ENCODE measurements at regions not wholly inside any gene's neighbourhood (a gene's known extent, or its start where the extent isn't known, plus 50 kb on each side); places are given as distances from the start of the nearest gene placed in this dataset.
"Not testable (repeated sequence)": the region's sequence is repeated elsewhere in the genome, so short reads cannot be mapped to it uniquely, and the experiment has no call there.

- not testable (repeated sequence) for DNase-seq (ENCODE audit: low read depth); H3K4me3 ChIP-seq (replicated peaks; ENCODE audit: low read depth, low read length)
Measured at GRCh38 chr9:67635067-67635466, 223.7 kb upstream of the ANKRD20A1 start.

GRCh38 chr9:67611900-67612299 is 246.8 kb upstream of the ANKRD20A1 start:
- not testable (repeated sequence) for H3K4me3 ChIP-seq (replicated peaks; ENCODE audit: low read depth, low read length); DNase-seq (ENCODE audit: low read depth)

- not testable (repeated sequence) for H3K4me3 ChIP-seq (replicated peaks; ENCODE audit: low read depth, low read length); DNase-seq (ENCODE audit: low read depth)
Measured at GRCh38 chr9:67609872-67610271, 248.9 kb upstream of the ANKRD20A1 start.

GRCh38 chr9:67609435-67609834 is 249.3 kb upstream of the ANKRD20A1 start:
- DNase-seq (ENCODE audit: low read depth), result not testable (repeated sequence)

GRCh38 chr9:67605113-67605512 is 253.6 kb upstream of the ANKRD20A1 start:
- H3K4me3 ChIP-seq (replicated peaks; ENCODE audit: low read depth, low read length); DNase-seq (ENCODE audit: low read depth): not testable (repeated sequence)

More at GRCh38 chr9:67609435-67609834, 249.3 kb upstream of the ANKRD20A1 start:
- not testable (repeated sequence) for H3K4me3 ChIP-seq (replicated peaks; ENCODE audit: low read depth, low read length)

GRCh38 chr9:67603609-67604008 is 255.1 kb upstream of the ANKRD20A1 start:
- DNase-seq (ENCODE audit: low read depth); H3K4me3 ChIP-seq (replicated peaks; ENCODE audit: low read depth, low read length): not testable (repeated sequence)

GRCh38 chr9:67592424-67592823 is 266.3 kb upstream of the ANKRD20A1 start:
- not testable (repeated sequence) for DNase-seq (ENCODE audit: low read depth)

GRCh38 chr9:67555874-67556273 is 302.9 kb upstream of the ANKRD20A1 start:
- not testable (repeated sequence) for DNase-seq (ENCODE audit: low read depth); H3K4me3 ChIP-seq (replicated peaks; ENCODE audit: low read depth, low read length)

More at GRCh38 chr9:67592424-67592823, 266.3 kb upstream of the ANKRD20A1 start:
- H3K4me3 ChIP-seq (replicated peaks; ENCODE audit: low read depth, low read length), result not testable (repeated sequence)

GRCh38 chr9:67550044-67550443 is 308.7 kb upstream of the ANKRD20A1 start:
- H3K4me3 ChIP-seq (replicated peaks; ENCODE audit: low read depth, low read length); DNase-seq (ENCODE audit: low read depth): not testable (repeated sequence)

GRCh38 chr9:67529834-67530233 is 328.9 kb upstream of the ANKRD20A1 start:
- DNase-seq (ENCODE audit: low read depth), result not testable (repeated sequence)

GRCh38 chr9:67516938-67517337 is 341.8 kb upstream of the ANKRD20A1 start:
- not testable (repeated sequence) for H3K4me3 ChIP-seq (replicated peaks; ENCODE audit: low read depth, low read length); DNase-seq (ENCODE audit: low read depth)

More at GRCh38 chr9:67529834-67530233, 328.9 kb upstream of the ANKRD20A1 start:
- not testable (repeated sequence) for H3K4me3 ChIP-seq (replicated peaks; ENCODE audit: low read depth, low read length)

GRCh38 chr9:67514587-67514986 is 344.1 kb upstream of the ANKRD20A1 start:
- not testable (repeated sequence) for DNase-seq (ENCODE audit: low read depth); H3K4me3 ChIP-seq (replicated peaks; ENCODE audit: low read depth, low read length)

- DNase-seq (ENCODE audit: low read depth); H3K4me3 ChIP-seq (replicated peaks; ENCODE audit: low read depth, low read length): not testable (repeated sequence)
Measured at GRCh38 chr9:67503728-67504369, 354.9 kb upstream of the ANKRD20A1 start.

GRCh38 chr9:67492028-67492427 is 366.7 kb upstream of the ANKRD20A1 start:
- not testable (repeated sequence) for H3K4me3 ChIP-seq (replicated peaks; ENCODE audit: low read depth, low read length); DNase-seq (ENCODE audit: low read depth)

- not testable (repeated sequence) for DNase-seq (ENCODE audit: low read depth)
Measured at GRCh38 chr9:67477465-67477864, 381.3 kb upstream of the ANKRD20A1 start.

GRCh38 chr9:67470739-67471138 is 388.0 kb upstream of the ANKRD20A1 start:
- not testable (repeated sequence) for DNase-seq (ENCODE audit: low read depth); H3K4me3 ChIP-seq (replicated peaks; ENCODE audit: low read depth, low read length)

More at GRCh38 chr9:67477465-67477864, 381.3 kb upstream of the ANKRD20A1 start:
- not testable (repeated sequence) for H3K4me3 ChIP-seq (replicated peaks; ENCODE audit: low read depth, low read length)

GRCh38 chr9:67468326-67468725 is 390.4 kb upstream of the ANKRD20A1 start:
- DNase-seq (ENCODE audit: low read depth); H3K4me3 ChIP-seq (replicated peaks; ENCODE audit: low read depth, low read length): not testable (repeated sequence)

- not testable (repeated sequence) for DNase-seq (ENCODE audit: low read depth); H3K4me3 ChIP-seq (replicated peaks; ENCODE audit: low read depth, low read length)
Measured at GRCh38 chr9:67461796-67462757, 396.7 kb upstream of the ANKRD20A1 start.

- DNase-seq (ENCODE audit: low read depth), result not testable (repeated sequence)
Measured at GRCh38 chr9:67452941-67453340, 405.8 kb upstream of the ANKRD20A1 start.

More at GRCh38 chr9:67452941-67453340, 405.8 kb upstream of the ANKRD20A1 start:
- not testable (repeated sequence) for H3K4me3 ChIP-seq (replicated peaks; ENCODE audit: low read depth, low read length)

Measured in fibroblast of pulmonary artery (primary cell).